Small intestine (tissue), 7 donors: ENCODE measurements at regions not wholly inside any gene's neighbourhood (a gene's known extent, or its start where the extent isn't known, plus 50 kb on each side); places are given as distances from the start of the nearest gene placed in this dataset.
A peak's percentile ranks its signal among the peaks of the same experiment; 100 is the strongest.

ENCODE experiments used
- DNase-seq, 2 donors: peaks; one replicate each; pipeline versions ENCODE4 v3.0.0 to v3.0.0-alpha.2; 2013
- FAIRE-seq: peaks from 2 replicates; lab custom pipeline; 2012; peaks lifted over from hg19 to GRCh38; lab: Jason Lieb, UNC
- H3K27ac ChIP-seq, 3 donors: one replicate each; pipeline ENCODE4 v1.5.1; 2013; ENCODE audit warnings: low read length in 2 of 3, mild to moderate bottlenecking in 2 of 3, control low read depth in 1 of 3, inconsistent platforms in 1 of 3, low read depth in 1 of 3, moderate library complexity in 1 of 3
- H3K27me3 ChIP-seq, 3 donors: one replicate each; pipeline ENCODE4 v1.6.1; 2013; ENCODE audit warnings: low read length in 3 of 3, inconsistent platforms in 1 of 3; ENCODE audit not compliant: control insufficient read depth in 3 of 3, insufficient read depth in 3 of 3
- H3K36me3 ChIP-seq, 3 donors: one replicate each; pipeline ENCODE4 v1.6.1; 2013; ENCODE audit warnings: low read length in 3 of 3, inconsistent platforms in 1 of 3, low read depth in 1 of 3, mild to moderate bottlenecking in 1 of 3, moderate library complexity in 1 of 3; ENCODE audit not compliant: control insufficient read depth in 3 of 3, insufficient read depth in 2 of 3
- H3K4me1 ChIP-seq, 3 donors: one replicate each; pipeline ENCODE4 v1.6.1; 2013; ENCODE audit warnings: low read length in 2 of 3, inconsistent platforms in 1 of 3, low read depth in 1 of 3, mild to moderate bottlenecking in 1 of 3, moderate library complexity in 1 of 3; ENCODE audit not compliant: control insufficient read depth in 3 of 3, insufficient read depth in 2 of 3
- H3K4me3 ChIP-seq, 3 donors: one replicate each; pipeline ENCODE4 v1.5.1; 2013; ENCODE audit warnings: low read length in 3 of 3, control low read depth in 1 of 3, inconsistent platforms in 1 of 3, low read depth in 1 of 3, mild to moderate bottlenecking in 1 of 3, moderate library complexity in 1 of 3
- H3K9me3 ChIP-seq, 2 donors: one replicate each; pipeline ENCODE4 v1.6.1; 2013; ENCODE audit warnings: low read depth in 1 of 2, low read length in 1 of 2; ENCODE audit not compliant: control insufficient read depth in 2 of 2, insufficient read depth in 1 of 2
- WGBS, 3 donors: extraction: QIAGEN DNeasy Blood & Tissue Kit; methylation state at CpG; one replicate each; pipeline ENCODE4 v1.1.7; 2013; 5-methylcytosine and 5-hydroxymethylcytosine counted together
- donor health status: healthy with polysubstance abuse.
- donor health status: control.
- donor health status: control.
- donor health status: Bipolar disorder and iron deficiency.
- donor health status: healthy.

DNA sequence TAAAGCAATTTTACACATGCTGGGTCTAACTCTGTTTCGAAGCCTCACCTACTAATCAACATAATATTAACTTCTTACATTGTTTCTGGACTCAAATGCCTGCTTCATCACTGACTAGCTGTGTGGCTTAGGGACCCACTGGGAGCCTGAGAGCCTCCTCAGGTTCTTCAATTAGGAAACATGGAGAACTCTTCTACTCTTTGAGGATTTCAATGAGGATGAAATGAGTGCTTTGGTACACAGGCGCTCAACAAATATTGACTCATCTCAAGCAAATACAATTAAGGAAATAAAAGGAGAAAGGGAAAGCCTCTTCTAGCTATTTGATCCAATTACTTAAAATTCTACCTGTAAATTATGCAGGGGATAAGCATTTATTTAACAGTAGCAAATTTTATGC is 84.4 kb upstream of the JAK1 start:
- H3K4me3 ChIP-seq, result no peak overlapping the region

DNA sequence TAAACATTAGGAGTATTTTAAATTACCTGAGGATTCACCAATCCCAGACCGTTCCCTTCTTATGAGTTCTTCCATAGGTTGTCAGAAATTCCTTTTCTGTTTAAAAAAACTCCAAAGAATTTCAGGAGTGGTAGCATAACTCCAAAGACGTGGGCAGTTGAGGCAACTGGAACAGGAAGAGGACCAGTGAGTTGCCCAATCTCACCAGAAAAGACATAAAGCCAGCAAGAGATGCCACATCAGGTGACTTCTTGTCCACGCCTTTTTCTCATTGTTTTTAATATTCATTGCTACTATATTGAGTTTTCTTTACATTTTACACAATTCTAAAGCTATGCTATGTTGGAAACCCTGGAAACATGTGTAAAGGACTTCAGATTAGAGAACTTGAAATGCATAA is 88.1 kb upstream of the JAK1 start:
- FAIRE-seq (no peak), DNase-seq (no peak)
- 86 to 88% (median 88%) methylated on average over 3 of the region's 3 CpGs for WGBS, 3 donors
- Histone ChIP-seq H3K4me3 (no peak overlapping the region), H3K27me3 (no peaks in the 10 kb centered on the region), H3K4me1 (no peaks in the 10 kb centered on the region), H3K27ac (no peak overlapping the region), H3K36me3 (peaks cover 2 to 22% (median 6%) of the 10 kb centered on the region in 3 donors), H3K9me3 (no peaks in the 10 kb centered on the region)

More for the DNA sequence above, 84.4 kb upstream of the JAK1 start:
- H3K9me3 ChIP-seq, result no peaks in the 10 kb centered on the region
- no peaks in the 10 kb centered on the region for H3K4me1 ChIP-seq
- DNase-seq (no peak), FAIRE-seq (no peak)
- no peaks in the 10 kb centered on the region for H3K27me3 ChIP-seq
- peaks cover 0 to 9% (median 2%) of the 10 kb centered on the region in 3 donors for H3K36me3 ChIP-seq
- H3K27ac ChIP-seq, result no peak overlapping the region
- 95 to 100% (median 96%) methylated on average over 2 of the region's 2 CpGs for WGBS, 3 donors

DNA sequence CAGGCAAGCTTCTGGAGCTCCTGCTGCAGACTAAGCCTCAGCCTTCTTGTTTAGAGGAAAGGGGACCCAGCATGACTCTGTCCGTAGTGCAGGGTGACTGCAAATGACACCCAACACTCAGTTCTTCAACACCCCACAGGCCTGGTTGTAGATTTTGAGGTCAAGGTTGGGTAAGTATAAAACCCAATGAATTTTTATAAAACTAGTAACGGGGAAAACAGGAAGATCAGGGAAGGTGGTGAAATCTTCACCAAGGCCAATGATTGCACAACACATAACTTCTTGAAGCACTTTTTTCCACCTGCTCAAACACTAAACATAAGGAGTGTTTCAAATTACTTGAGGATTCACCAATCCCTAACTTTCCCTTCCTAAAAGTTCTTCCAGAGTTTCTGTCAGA is 89.4 kb upstream of the JAK1 start:
- WGBS, 3 donors, result 85 to 93% (median 87%) methylated on average over 2 of the region's 2 CpGs
- FAIRE-seq (no peak), DNase-seq (no peak)
- Histone ChIP-seq H3K27me3 (no peaks in the 10 kb centered on the region), H3K36me3 (peaks cover 2 to 22% (median 6%) of the 10 kb centered on the region in 3 donors), H3K4me3 (no peak overlapping the region), H3K9me3 (no peaks in the 10 kb centered on the region), H3K4me1 (no peaks in the 10 kb centered on the region), H3K27ac (no peak overlapping the region)

DNA sequence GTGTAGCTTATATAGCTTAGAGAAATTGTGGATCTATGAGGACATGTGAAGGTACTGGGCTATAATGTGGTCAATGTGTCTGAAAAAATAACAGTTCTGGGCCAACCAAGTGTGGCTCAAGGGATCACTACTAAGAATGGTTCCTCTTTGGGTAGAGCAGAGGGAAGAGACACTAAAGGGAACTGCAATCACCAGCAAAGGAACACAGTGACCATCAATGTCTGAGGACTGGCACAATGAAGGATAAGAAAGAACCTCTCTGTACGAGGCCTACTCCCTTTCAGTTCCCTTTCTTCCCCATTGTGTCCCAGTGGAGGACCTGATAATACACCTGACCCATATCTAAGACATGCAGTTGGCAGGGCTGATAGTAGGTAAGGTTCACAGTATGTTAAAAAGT is 89.9 kb upstream of the JAK1 start:
- H3K27me3 ChIP-seq, result no peaks in the 10 kb centered on the region
- FAIRE-seq (no peak), DNase-seq (no peak)
- peaks cover 2 to 22% (median 6%) of the 10 kb centered on the region in 3 donors for H3K36me3 ChIP-seq
- no peaks in the 10 kb centered on the region for H3K4me1 ChIP-seq
- H3K9me3 ChIP-seq, result no peaks in the 10 kb centered on the region
- WGBS, 3 donors, result 71 to 95% (median 85%) methylated on average over 1 of the region's 1 CpG
- H3K4me3 ChIP-seq, result no peak overlapping the region
- no peak overlapping the region for H3K27ac ChIP-seq

DNA sequence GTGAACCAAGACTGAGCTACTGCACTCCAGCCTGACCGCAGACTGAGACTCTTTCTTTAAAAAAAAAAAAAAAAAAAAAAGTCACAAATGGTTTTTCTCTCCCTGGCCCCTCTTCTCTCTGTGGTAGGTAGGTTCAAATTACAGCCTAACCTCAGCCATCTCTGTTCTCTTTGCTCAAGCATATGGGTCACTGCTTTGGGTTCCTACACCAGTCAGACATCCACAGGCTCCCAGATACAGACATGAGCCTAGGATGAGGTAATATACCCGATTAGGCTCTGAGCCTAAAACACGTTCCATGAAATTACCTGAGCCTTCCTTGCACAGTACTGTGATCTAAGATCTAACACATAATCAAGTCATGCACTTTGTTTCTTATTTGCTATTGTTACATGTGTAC is 90.5 kb upstream of the JAK1 start:
- no peak for DNase-seq
- no peak for FAIRE-seq

DNA sequence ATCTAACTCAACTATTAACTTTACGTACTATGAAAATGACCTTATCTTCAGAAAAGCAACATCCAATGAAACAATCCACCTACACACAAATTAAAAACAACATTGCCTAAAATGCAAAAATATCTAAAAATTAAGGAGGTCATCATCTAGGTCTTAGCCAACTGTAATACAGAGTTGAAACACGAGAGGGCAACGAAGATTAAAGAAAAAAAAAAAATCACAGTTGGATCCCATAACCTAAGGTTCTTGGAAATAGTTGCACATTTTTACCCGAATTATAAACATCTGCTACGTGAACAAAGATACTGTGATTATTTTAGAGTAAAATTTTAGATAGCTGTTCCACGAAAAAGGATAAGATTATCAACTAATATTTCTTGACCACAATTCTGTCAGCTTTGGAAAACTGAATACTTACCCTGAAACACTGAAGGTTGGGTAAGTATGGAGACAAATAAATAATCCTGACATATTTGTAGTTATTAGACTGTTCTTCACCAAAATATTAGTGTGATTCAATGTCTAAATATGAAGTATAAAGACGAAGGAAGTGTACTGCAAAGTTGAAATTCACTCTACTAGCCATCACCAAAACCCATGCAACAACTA is 88.0 kb upstream of the AK4 start:
- Histone ChIP-seq H3K4me3 (no peak overlapping the region), H3K9me3 (no peaks in the 10 kb centered on the region), H3K27ac (no peak overlapping the region), H3K27me3 (no peaks in the 10 kb centered on the region), H3K36me3 (peaks cover 2 to 16% (median 6%) of the 10 kb centered on the region in 3 donors), H3K4me1 (peaks cover 0 to 7% (median 0%) of the 10 kb centered on the region in 3 donors)
- WGBS, 3 donors, result 24 to 26% (median 26%) methylated on average over 7 of the region's 7 CpGs
- DNase-seq, result peak; percentile 18 to 46
- FAIRE-seq, result peak; percentile 91

More for the DNA sequence above, 90.5 kb upstream of the JAK1 start:
- peaks cover 0 to under 1% (median 0%) of the 10 kb centered on the region in 3 donors for H3K4me1 ChIP-seq
- H3K4me3 ChIP-seq, result no peak overlapping the region
- peaks cover 2 to 22% (median 6%) of the 10 kb centered on the region in 3 donors for H3K36me3 ChIP-seq
- 77 to 92% (median 83%) methylated on average over 3 of the region's 3 CpGs for WGBS, 3 donors
- H3K9me3 ChIP-seq, result no peaks in the 10 kb centered on the region
- no peaks in the 10 kb centered on the region for H3K27me3 ChIP-seq
- H3K27ac ChIP-seq, result no peak overlapping the region

DNA sequence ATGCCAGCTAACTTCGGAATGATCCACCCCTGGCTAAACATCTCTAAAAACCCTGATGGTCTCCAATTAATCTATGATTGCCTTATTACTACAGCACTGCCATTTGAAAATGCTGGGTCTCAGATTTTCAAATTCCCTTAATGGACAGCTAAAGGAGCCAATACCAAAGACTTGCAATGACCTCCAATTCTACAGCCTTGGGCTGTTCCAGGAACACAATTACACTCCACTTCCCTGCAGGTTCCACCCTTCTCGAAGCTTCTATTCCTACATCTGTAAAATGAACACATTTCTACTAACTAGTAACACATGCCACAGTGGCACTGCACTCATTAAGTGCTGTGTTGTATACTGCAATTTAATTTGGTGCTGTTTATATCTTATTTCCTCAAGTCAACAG is 85.7 kb upstream of the AK4 start:
- WGBS, 3 donors, result 66 to 81% (median 70%) methylated on average over 2 of the region's 2 CpGs
- H3K27ac ChIP-seq, result no peak overlapping the region
- DNase-seq, result no peak
- no peaks in the 10 kb centered on the region for H3K27me3 ChIP-seq
- no peak for FAIRE-seq
- H3K36me3 ChIP-seq, result peaks cover 0 to 6% (median 3%) of the 10 kb centered on the region in 3 donors
- no peak overlapping the region for H3K4me3 ChIP-seq
- H3K9me3 ChIP-seq, result no peaks in the 10 kb centered on the region
- peaks cover 4 to 7% (median 7%) of the 10 kb centered on the region in 3 donors for H3K4me1 ChIP-seq

DNA sequence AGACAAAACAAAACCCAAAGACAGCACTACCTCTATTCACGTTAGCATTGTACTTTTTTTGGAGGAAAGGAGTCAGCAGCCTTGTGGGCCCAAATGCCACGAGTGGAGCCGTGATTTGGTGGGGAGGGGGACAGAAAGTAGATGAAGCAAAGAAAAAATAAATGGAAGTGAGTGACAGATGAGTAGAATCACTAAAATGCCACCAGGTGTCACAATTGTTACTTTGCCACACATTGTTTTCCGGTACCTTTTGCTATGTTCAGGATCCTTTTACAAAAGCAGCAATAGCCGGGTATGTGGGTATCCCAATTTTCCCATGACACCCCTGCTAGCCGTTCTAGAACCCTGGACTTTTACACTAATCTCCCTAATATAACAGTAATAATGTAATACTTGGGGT is 85.0 kb upstream of the AK4 start:
- H3K27ac ChIP-seq, result no peak overlapping the region

DNA sequence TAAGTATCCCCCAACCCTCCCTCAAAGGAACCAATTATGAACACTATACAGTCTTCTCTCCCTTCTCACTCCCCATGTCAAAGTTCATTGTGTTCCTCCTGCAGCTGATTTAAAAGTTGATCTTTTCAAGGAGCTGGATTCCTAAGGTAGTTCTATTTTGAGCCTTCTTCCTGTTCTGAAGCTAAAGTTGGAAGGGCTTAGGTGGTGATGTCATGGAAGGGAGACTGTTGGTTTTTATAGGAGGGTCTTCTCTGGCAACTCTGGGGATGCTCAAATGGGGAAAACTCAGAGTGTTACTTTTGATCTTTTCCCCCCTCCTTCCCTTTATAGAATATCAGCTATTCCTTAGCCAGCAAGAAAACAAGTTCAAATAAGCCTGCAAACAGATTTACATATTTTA is 83.0 kb upstream of the AK4 start:
- no peak overlapping the region for H3K4me3 ChIP-seq
- FAIRE-seq (no peak), DNase-seq (no peak)
- no peak overlapping the region for H3K27ac ChIP-seq
- H3K27me3 ChIP-seq, result no peaks in the 10 kb centered on the region
- H3K4me1 ChIP-seq, result peaks cover 4 to 9% (median 7%) of the 10 kb centered on the region in 3 donors
- no peaks in the 10 kb centered on the region for H3K36me3 ChIP-seq
- H3K9me3 ChIP-seq, result no peaks in the 10 kb centered on the region

More for the DNA sequence above, 85.0 kb upstream of the AK4 start:
- peak in 1 of 2 donors; percentile 23 for DNase-seq
- Histone ChIP-seq H3K27me3 (no peaks in the 10 kb centered on the region), H3K36me3 (peaks cover 0 to 4% (median 3%) of the 10 kb centered on the region in 3 donors), H3K4me1 (peaks cover 4 to 7% (median 7%) of the 10 kb centered on the region in 3 donors), H3K4me3 (no peak overlapping the region), H3K9me3 (no peaks in the 10 kb centered on the region)
- FAIRE-seq, result no peak
- 49 to 67% (median 60%) methylated on average over 6 of the region's 6 CpGs for WGBS, 3 donors
